NCI-H2171 treated with DMSO at 0.1 percent for 48 hours (cell line): ENCODE measurements at regions not wholly inside any gene's neighbourhood (a gene's known extent, or its start where the extent isn't known, plus 50 kb on each side); places are given as distances from the start of the nearest gene placed in this dataset.

Experiments used
- DNase-seq: peaks from one replicate; lab custom pipeline; 2025; lab: John Stamatoyannopoulos, UW

DNA sequence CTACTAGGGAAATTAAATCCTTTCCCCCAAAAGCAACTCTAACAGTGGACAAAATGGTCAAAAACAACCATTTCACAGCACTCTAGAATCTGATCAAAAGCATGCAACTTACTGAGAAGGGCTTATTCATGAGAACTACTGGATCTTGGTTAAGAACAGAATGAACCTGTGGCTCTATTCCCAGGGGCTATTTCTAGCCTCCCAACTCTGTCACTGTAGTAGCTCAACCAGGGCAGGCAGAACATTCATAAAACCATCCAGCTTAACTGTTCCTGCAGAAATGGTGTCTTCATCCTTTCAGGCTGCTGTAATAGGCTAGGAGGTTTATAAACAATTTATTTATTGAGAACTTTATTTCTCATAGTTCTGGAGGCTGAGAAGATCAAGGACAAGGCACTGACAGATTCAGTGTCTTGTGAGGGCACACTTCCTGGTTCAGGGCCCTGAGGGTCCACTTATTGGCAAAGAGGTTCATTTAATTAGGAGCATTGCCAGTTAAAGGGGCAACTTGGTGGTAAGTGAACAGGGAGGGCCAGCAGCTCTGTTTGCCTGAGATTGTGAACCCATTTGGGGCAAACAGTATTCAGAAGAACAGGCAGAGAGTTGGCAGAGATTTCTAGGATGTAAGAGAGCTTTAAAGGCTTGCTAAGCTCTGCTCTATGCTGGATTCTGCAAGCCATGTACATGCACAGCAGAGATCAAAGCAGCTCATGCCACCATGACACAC is 238.5 kb upstream of the FBXL7 start:
- DNase-seq = no peak

DNA sequence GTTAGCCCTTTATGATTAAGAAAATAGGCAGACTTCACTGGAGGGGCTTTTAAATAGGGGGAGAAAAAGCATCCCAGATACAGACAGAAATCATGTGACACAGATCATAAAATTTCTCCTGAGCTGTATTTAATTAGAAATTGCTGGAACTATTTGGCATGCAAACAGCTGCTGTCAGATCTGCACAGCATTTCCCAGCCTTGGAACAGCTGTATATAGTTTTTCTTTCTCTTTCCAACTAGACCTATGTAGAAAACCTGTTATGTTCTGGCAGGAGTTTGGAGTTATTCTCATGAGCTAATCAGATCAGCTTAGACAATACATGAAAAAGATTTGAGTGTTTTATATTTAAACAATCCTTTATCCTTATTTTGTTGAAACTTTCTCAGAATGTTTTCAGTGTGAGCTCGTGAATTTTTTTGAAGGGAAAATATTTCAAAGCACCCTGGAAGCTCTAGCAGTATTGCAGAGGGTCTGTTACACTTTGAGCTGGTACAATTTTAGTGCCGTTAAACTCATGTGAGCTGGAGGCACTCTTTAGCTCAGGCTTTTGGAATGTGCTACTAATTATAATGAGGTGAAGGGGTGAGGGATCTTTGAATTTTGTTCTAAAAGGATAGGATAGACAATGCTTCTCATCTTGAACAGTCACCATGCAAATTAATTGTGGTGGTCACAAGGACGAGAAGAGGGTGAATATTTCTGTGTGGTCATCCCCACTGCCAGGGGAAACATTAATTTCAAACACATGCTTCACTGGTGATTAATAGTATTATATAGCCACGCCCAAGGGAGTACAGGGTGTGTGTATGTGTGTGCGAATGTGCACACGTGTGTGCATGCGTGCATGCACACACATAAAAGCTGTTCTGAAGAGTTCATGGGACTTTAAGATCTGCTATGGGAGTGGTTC is 239.4 kb upstream of the FBXL7 start:
- no peak for DNase-seq

DNA sequence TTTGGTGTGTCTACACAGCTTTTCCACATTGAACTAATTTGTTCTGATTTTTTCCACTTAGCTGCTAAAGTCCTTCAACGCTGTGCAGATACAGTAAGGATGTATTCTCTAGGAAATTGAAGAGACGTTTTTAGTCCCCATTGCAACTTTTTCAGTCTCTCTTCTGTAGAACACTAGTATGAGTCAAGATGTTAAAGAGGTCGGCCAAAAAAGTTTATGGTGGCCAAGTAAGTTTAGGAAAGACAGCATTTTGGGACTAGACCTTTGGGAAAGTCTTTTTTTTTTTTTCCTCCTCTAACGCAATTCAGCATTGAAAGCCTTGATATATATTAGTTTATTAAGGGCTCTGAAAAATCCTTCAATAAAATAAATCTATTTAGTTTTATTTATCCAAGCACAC is 243.5 kb upstream of the FBXL7 start:
- no peak for DNase-seq

DNA sequence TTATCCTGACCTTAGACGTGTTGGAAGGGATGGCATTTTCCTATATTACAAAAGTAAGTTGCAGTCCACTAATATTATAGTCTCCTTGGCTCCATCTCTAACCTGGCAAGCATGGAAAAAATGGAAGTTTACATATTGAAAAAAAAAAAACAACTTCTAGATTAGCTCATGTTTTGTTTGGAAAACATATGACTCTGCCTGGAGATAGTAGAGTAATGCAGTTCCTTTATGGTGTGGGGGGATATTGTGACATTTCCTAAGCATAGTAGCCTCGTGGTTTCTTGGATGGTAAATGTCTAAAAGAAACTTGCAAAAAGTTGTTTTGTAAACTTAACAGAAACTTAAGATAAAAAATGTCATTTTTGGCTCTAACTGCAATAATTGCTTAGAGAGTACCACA is 244.4 kb upstream of the FBXL7 start:
- no peak for DNase-seq

DNA sequence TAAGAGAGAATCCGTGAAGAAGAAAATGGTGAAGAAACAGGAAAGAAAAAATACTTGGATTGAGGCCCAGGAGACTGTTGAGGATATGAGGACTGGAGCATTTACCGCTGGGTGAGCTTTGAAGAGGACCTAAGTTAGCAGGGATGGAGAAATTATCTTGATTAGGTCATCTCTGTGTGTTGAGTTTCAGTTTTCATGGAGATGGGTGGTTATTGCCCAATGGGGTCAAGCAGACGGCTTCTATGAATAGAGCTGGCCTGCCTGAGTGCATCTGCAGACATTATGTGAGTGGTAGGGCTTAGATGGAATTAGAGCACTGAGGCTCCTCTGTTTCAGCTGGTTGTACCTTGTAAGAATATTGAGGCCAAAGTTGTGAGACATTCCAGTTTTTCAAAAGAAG is 245.4 kb upstream of the FBXL7 start:
- DNase-seq = no peak

DNA sequence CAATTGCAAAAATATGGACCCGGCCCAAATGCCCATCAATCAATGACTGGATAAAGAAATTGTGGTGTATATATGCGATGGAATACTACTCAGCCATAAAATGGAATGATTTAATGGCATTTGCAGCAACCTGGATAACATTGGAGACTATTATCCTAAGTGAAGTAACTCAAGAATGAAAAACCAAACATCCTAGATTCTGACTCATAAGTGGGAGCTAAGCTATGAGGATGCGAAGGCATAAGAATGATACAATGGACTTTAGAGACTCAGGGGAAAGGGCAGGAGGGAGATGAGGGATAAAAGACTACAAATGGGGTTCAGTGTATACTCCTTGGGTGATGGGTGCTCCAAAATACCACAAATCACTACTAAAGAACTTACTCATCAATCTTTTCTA is 247.6 kb upstream of the FBXL7 start:
- no peak for DNase-seq

DNA sequence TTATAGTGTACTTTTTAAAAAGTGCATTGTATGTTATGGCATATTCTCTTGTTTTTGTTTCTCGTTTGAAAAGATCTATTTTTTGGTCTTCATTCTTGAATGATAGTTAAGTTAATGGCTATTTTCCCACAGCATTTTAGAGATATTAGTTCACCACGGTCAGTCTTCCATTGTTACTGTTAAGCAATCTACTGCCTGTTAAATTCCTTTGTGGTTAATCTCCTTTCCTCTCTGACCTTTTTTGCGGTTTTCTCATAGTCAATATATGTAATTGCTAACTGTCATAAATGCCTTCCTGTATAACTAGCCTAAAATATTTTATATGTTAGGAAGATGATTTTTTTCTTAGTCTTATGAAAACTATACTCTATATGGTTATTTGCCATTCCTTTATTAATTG is 250.8 kb upstream of the FBXL7 start:
- DNase-seq = no peak

DNA sequence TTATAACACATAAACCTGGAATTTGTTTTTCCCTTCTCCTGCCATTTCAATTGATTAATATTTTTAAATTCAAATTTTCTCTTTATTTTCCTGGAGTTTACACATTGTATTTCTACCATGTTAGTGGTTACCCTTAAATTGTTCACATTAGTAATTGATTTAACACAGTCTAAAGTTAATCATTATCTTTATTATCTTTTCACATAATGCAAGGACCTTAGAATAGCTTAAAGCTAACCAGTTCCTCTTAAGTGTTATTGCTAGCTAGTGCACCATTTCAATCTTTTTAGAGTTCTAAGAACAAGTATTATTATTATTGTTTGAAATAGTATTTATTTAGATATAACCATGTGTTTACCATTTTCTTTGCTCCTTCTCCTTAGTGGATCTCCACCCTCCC is 251.2 kb upstream of the FBXL7 start:
- no peak for DNase-seq

DNA sequence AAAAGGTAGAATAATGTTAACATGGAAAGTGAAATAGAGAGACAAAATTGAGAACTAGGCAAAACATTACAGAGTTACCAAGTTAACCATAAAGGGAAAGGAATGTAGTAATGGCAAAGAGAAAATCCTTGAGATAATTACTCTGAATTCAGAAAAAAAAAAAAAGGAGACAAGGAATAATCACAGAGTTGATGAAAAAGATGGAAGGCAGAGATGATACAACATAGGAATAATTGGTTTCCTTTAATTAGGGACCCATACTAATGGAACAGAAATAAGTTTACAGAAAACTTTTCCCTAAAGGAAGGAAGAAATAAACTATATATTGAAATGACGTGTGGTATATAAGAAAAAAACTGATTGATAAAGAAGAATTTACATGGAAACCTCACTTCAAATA is 254.1 kb upstream of the FBXL7 start:
- no peak for DNase-seq

DNA sequence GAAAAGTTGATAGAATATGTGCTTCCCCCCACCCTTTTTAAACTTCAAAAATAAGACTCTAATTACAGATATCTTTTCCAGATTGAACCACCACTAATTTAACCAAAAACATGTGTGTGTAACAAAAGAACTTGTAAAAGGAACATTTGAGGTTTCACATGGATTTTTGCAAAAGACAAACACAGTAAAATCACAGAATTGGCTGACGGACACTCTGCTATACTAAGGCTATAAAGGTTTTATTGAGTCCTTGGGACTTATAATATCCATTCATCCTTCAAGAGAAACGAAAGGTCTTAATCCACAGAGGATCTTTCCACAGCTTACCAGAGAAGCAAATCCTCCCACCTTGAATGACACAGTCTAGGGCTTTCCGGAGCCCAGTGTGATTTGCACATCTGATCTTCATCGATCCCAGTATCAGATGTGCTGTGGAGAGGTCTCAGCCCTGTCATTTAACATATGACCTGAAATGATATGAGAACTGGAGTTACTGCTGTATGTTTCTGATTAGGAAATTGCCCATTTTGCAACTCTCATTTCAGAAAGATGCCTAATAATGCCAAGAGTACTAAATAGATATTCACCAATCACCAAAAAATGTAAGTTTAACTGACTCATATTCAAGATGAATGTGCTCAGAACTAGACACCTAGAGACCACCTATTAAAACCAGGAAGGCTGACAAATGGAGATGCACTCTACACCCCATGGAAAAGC is 256.5 kb upstream of the FBXL7 start:
- no peak for DNase-seq

DNA sequence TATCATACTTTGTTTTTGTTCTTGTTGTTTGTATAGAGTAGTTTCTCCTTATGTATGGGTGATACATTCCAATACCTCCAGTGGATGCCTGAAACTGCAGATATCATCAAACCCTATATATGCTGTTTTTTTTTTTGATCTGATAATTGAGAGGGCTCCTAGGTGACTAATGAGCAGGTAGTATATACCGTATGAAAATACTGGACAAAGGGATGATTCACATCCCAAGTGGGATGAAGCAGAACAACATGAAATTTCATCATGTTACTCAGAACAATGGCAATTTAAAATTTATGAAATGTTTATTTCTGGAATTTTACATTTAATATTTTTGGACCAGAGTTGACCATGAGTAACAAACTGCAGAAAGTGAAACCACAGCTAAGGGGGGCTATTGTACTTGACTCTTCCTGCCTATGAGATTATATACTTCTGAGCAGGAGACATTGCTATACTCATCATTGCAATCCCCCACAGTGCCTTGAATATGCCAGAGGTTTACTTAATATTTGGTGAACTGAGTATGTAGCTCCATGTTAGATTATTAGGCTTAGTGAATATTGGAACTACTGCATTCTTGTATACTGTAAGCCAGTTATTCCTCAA is 258.7 kb upstream of the FBXL7 start:
- no peak for DNase-seq

DNA sequence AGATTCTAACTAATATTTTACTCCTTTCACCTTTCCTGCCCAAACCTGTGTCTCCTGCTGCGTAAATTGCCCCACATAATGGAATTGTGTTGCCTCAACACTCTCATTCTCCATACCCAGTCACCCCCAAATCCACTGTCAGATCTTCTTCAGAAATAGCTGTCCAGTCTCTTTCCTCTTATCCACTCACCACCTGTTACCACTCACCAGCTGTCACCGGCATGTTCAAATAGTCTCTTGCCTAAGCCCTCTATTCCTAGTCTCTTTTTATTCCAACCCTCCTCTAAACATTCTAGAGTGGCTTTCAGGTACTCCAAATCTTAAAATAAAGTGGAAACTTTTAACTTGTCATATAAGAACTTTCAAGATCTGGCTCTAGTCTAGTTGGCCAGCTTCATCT is 262.0 kb upstream of the FBXL7 start:
- DNase-seq = no peak

DNA sequence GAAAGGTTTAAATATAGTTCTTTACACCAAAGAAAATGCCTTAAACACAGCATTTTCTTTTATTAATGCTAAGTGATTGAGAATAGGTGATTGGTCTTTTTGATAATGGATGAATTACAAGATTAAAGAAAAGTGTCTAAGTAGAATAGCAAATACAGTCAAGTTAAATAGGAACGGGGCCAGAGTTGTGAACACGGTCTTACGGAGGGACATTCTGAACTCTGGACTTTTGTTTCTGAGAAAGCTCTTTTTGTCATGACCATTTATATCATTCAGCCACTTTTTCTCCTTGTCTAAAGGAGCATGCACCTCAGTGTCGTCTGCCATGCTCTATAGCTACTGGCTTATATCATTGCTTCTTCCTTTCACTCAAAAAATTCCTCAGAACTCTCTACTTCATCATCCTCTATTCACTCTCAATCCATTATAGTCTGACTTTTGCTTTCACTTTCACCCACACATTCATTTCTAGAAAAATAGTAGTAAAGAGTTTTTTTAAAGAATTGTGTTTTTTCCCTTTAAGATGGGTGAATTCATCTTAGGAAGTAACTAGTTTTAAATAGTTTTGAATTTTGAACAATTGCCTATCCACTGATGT is 263.0 kb upstream of the FBXL7 start:
- DNase-seq = no peak

DNA sequence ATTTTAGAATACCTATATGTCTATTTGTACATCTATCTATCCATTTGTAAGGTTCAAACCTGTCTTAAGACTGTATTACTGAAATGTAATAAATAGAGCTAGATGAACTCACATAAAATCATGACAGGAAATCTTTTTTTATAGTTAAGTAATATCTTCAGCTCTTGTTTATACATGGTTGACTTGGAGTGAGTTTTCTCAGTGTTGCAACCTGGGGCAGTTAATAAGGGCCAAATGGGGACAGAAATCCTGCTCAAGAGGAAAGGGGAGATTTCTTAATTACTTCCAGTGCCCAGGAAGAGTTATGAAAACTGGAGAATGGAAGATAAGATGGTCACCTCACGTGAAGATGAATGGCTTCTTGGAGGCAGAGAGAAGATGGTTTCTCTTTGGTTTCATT is 265.1 kb upstream of the FBXL7 start:
- no peak for DNase-seq

DNA sequence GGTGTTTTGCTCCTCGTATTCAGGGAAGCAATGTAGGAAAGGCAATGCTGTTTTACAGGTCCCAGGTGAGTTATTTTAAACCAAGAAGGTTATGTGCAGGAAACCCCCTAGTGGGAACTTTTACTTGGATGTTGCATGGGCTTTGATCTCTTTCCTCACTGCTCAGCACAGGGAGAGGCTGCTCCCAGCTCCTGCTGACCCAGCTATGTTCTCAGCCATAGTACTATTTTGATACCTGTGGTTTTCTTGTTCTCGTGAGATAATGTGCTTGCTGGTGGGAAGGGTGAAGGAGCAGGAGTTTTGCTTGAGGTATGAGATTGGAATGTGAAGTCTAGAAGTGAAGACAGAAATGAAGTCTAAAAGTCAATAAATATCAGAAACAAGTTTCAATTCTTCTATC is 265.6 kb upstream of the FBXL7 start:
- DNase-seq = no peak

DNA sequence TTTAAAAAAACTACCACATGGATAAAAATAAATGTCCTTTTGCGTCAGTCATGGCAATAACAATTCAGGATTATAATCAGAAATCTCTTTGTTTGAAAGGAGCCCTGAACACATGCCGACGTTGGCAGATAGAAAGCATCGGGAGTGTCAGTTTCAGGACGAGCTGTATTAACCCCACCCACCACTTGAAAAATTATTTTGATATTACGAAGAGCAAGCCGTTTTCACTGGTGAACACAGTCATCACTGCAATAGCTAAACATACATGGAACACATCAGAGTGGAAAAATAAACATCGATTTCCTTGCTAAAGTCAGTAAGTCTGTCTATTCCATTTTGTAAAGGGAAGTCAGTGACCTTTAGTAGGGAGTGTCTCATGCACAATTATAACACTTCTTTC is 266.4 kb upstream of the FBXL7 start:
- DNase-seq = no peak

DNA sequence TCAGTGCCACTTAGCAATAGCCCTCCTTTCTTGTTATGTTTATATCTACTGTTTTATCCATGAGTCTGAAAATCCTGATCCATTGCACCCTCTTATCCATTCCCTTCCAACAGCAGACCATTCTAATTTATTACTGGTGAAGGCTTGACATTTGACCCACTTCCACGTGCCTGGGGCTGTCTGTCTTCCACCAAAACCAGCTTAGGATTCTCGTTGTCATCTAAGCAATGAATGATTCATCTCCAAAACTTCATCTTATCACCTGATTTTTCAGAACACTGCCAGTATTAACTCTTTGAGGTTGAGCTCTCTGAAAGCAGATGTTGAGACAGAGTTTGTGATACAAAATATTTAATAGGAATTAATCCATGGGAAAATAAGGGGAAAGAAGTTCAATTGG is 277.8 kb upstream of the FBXL7 start:
- no peak for DNase-seq

DNA sequence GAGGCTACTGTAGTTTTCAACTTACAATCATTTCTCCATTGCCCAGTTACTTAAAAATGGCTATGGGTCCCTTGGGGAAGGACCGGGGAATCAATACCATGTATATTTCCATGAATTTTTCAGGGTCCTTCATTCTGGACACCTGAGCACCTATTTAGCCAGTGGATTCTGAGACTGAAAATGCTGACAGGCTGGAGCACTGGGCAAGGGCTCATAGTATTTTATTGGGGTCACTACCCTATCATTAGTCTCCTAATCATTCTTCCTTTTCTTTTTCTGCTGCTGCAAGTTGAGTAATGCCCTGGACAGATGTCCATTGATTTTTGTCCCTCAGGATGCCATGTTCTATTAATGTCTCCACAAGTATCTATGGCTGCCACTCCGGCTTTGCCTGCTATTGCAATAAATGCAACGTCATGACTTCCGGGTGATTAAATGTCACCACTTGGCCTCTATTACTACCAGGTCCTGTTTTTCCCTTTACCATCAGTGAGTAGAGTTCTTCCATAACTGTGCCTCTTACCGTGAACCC is 279.3 kb upstream of the FBXL7 start:
- no peak for DNase-seq

DNA sequence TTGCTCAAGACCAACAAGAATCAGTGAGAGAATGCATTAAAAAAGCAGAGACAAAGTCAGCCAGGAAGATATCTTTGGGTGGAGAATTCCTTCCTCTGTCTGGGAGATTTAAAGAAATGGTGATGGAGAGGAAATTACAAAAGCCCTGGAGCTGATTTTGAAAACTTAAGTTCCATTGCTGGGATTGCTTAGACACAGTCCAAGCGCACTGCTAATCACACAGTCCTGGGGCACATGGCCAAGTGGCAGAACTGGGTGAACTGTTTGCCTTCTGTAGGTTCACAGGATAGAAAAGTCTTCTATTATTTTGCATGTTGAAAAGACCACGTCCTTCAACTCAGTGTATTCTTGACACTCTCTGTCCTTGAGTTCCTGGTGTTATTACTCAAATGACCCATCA is 284.9 kb upstream of the FBXL7 start:
- DNase-seq = no peak

DNA sequence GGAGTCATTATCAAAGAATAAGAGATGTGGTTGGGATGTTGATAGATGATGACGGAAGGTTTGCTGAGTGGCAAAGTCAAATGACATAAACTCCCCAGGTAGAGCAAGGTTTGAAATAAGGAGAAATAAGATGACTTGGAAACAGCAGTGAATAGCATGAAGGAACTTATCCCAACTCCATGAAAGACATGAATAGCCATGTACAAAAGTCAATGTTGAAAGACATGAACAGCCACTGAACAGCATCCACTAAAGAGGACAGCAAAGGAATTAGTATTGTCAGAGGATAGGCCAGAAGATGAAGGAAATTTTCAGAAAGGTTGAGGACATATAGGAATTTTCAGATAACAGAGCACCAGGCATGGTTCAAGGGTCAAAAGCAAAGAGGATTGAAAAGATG is 286.0 kb upstream of the FBXL7 start:
- no peak for DNase-seq

DNA sequence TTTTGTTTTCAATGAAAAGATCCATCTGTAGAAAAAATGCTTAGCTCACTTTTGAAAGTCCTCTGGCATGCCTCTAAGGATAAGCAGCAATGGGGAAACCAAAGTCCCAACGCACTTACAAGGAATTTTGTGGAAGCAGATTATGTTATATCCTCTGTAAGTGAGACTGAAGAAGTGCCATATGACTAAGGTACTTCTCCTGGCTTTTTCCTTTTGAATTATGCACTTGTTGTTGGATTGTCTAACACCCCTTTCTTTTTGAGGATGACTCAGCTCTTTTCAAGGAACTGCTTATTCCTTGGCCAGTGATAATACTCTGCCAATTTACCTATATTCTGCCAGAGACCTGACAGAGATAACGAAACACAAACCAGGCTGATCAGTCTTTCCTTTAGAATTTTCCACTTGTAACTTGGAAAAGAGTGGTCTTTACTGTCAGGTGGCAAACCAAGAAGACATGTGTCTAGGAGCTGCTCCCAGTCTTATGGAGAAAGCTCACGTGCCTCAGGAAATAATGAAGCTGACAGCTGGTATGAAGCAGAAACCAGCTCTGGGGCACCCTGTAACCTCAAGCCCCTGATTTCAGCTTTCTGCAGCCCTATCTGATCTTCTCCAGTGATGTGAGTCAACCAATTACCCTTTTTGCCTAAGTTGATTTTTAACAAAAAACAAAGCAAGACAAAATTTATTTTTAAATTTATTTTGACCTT is 290.8 kb upstream of the FBXL7 start:
- DNase-seq = peak; percentile 51
